Omental fat pad (tissue), 3 donors: ENCODE measurements at regions not wholly inside any gene's neighbourhood (a gene's known extent, or its start where the extent isn't known, plus 50 kb on each side); places are given as distances from the start of the nearest gene placed in this dataset.

Experiments used
- ATAC-seq: fragments of 150-250 bp; one replicate; pipeline ENCODE4 v1.9.1; 2016; ENCODE audit warnings: mild to moderate bottlenecking, moderate library complexity; ENCODE audit not compliant: low FRiP score
- DNase-seq: peaks from one replicate; pipeline ENCODE4 v3.0.0-alpha.2; 2019; ENCODE audit warnings: low spot score
- TF ChIP-seq, protein P1 (sequence below), 3 donors: fragments of 450-650 bp; IDR thresholded peaks; one replicate each; pipeline ENCODE4 v1.5.1; 2016 to 2017; ENCODE audit warnings: antibody characterized with exemption in 3 of 3, mild to moderate bottlenecking in 3 of 3, moderate library complexity in 2 of 3

DNA sequence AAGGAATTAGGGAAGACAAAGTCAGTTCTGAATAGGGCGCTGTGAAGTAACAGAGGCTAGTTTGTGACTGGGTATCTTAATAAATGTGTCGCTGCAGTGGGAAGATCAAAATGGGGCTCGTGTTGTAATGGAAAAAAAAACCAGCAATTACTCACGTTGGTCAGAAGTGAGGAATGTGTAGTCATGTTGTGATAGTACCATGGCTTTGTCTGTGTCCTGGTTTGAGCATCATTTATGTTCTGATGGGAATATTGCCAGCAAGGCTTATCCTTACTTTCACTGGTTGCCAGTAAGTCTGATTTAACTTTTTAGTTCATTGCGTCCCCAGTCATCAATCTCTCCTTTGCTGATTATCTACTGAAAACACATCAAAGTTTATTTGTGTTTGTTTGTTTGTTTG lies 467.6 kb downstream of the NYAP2 start:
- DNase-seq: no peak
- TF ChIP-seq, protein P1, sequence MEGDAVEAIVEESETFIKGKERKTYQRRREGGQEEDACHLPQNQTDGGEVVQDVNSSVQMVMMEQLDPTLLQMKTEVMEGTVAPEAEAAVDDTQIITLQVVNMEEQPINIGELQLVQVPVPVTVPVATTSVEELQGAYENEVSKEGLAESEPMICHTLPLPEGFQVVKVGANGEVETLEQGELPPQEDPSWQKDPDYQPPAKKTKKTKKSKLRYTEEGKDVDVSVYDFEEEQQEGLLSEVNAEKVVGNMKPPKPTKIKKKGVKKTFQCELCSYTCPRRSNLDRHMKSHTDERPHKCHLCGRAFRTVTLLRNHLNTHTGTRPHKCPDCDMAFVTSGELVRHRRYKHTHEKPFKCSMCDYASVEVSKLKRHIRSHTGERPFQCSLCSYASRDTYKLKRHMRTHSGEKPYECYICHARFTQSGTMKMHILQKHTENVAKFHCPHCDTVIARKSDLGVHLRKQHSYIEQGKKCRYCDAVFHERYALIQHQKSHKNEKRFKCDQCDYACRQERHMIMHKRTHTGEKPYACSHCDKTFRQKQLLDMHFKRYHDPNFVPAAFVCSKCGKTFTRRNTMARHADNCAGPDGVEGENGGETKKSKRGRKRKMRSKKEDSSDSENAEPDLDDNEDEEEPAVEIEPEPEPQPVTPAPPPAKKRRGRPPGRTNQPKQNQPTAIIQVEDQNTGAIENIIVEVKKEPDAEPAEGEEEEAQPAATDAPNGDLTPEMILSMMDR (IDR thresholded peaks at IDR 0.05): no peak
- ATAC-seq: no peak

- TF ChIP-seq, protein P1 (IDR thresholded peaks at IDR 0.05): no peak
- DNase-seq (no peak), ATAC-seq (no peak)
Measured at GRCh38 chr2:225865468-225865867, 466.0 kb downstream of the NYAP2 start.

DNA sequence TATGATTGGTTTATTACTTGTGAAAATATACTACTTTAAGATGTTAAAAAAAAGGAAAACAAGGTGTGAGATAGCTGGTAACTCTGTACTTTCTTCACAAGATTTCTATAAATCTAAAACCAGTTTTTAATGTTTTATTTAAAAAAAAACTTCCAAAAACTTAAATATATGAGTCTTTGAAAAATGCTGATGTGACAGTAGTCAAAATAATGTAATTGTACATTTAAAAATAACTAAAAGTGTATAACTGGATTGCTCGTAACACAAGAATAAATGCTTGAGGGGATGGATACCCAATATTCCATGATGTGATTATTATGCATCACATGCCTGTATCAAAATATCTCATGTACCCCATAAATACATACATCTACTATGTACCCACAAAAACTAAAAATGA lies 464.9 kb downstream of the NYAP2 start:
- ATAC-seq (no peak), DNase-seq (no peak)
- TF ChIP-seq, protein P1 (IDR thresholded peaks at IDR 0.05): no peak

DNA sequence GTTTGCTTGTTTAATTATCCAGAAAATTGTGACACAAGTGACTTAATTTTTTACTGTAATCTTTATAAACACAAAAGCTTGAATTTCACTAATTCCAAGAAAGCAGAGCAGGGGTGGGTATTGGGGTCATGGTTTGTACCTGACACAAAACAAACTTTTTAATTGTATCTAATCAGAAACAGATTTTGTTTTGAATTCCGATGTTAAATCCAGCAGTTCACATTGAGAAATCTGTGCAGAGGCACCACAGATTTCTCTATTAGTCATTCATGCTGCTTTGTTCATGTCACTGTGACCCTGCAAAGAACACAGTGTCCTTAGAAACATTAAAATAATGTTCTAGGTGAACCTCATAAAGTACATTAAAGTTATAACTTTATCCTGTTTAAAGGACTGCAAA lies 443.4 kb downstream of the NYAP2 start:
- TF ChIP-seq, protein P1 (IDR thresholded peaks at IDR 0.05): no peak
- DNase-seq (no peak), ATAC-seq (no peak)

DNA sequence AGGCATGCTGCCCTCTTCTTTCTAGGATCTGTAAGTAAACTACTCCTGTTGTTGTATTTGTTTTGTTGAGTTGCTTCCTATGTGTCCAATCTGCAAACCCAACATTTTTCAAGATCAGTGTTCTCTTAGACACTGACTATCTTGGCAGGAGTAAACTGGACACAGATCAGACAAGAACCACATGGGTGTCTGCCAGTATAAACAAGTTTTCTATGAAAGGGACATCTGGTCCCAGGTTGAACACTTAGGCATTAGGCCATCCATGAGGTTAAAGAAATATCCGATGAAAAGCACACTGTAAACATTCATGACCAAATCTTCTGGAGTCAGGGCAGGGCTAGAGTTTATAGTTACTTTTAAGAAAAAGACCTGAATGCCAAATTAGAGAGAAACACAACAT lies 441.8 kb downstream of the NYAP2 start:
- DNase-seq (no peak), ATAC-seq (no peak)
- TF ChIP-seq, protein P1 (IDR thresholded peaks at IDR 0.05): no peak

DNA sequence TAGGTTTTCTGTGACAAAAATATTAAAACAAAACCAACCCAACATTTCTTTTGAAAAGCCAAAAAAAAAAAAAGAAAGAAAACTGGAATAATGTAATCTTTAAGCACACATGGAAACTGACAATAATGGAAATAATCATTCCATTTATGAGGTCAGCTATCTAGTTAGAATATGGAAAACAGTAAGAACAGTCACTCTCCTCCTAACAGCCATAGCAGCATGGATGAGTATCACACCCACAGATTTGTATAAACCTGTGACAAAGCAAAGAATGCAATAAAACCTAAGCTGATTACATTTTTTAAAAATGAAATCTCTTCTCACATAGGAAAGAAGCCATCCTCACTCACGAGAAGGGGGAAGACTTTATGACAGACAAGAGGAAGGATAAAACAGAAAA lies 437.8 kb downstream of the NYAP2 start:
- TF ChIP-seq, protein P1 (IDR thresholded peaks at IDR 0.05): no peak
- ATAC-seq (no peak), DNase-seq (no peak)

DNA sequence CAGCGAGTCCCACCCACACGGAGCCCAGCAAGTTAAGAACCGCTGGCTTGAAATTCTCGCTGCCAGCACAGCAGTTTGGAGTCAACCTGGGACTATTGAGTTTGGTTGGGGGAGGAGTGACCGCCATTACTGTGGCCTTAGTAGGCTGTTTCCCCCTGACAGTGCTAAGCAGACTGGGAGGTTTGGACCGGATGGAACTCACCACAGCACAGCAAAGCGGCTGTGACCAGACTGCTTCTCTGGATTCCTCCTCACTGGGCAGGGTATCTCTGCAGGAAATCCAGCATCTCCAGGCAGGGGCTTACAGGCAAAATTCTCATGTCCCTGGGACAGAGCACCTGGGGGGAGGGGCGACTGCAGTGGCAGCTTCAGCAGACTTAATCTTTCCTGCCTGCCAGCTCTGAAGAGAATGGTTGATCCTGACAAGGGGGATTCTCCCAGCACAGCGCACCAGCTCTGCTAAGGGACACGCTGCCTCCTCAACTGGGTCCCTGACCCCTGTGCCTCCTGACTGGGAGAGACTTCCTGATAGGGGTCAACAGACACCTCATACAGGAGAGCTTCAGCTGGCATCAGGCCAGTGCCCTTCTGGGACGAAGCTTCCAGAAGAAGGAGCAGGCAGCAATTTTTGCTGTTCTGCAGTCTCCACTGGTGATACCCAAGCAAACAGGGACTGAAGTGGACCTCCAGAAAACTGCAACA lies 425.4 kb downstream of the NYAP2 start:
- no peak for ATAC-seq
- no peak for DNase-seq
- TF ChIP-seq, protein P1 (IDR thresholded peaks at IDR 0.05): no peak
